SU-DHL-6 (cell line): ENCODE measurements at regions not wholly inside any gene's neighbourhood (a gene's known extent, or its start where the extent isn't known, plus 50 kb on each side); places are given as distances from the start of the nearest gene placed in this dataset.

Source experiments
- H2AFZ ChIP-seq: fragments of 200-600 bp; sonication (generic); 2 replicates; pipeline ENCODE4 v1.6.1; 2014; ENCODE audit warnings: low read depth, mild to moderate bottlenecking, moderate library complexity, mixed read lengths, antibody characterized with exemption, low read length; ENCODE audit not compliant: severe bottlenecking
- H3F3A ChIP-seq: fragments of 200-600 bp; shearing (Covaris generic); 2 replicates; pipeline ENCODE4 v1.6.0; 2016; ENCODE audit warnings: antibody characterized with exemption, mild to moderate bottlenecking; ENCODE audit not compliant: insufficient read depth
- H3K27ac ChIP-seq: fragments of 200-600 bp; sonication (generic); 2 replicates; pipeline ENCODE4 v1.5.1; 2016; ENCODE audit warnings: low read depth, mild to moderate bottlenecking, low read length, moderate library complexity, mixed read lengths
- H3K27me3 ChIP-seq: fragments of 200-600 bp; sonication (generic), shearing (Covaris generic); 2 replicates; pipeline ENCODE4 v1.6.0; 2014; ENCODE audit warnings: mild to moderate bottlenecking, low read length
- H3K36me3 ChIP-seq: fragments of 200-600 bp; sonication (generic); 2 replicates; pipeline ENCODE4 v1.6.1; 2014; ENCODE audit warnings: mild to moderate bottlenecking, low read length, mixed read lengths
- H3K4me2 ChIP-seq: fragments of 300-600, 200-600 bp; shearing (Covaris generic), sonication (generic); 2 replicates; pipeline ENCODE4 v1.6.0; 2014; ENCODE audit warnings: low read length, low read depth, mild to moderate bottlenecking; ENCODE audit not compliant: poor library complexity, severe bottlenecking
- H3K4me3 ChIP-seq: fragments of 200-600 bp; sonication (generic); 2 replicates; pipeline ENCODE4 v1.5.1; 2014; ENCODE audit warnings: antibody characterized with exemption, low read length, mild to moderate bottlenecking, mixed read lengths; ENCODE audit not compliant: insufficient read depth, poor library complexity, severe bottlenecking
- H3K79me2 ChIP-seq: fragments of 200-600 bp; sonication (generic); 2 replicates; pipeline ENCODE4 v1.6.1; 2014; ENCODE audit warnings: mild to moderate bottlenecking, low read length, moderate library complexity; ENCODE audit not compliant: insufficient read depth
- H3K9ac ChIP-seq: fragments of 200-600 bp; sonication (generic); 2 replicates; pipeline ENCODE4 v1.7.0; 2014; ENCODE audit warnings: mild to moderate bottlenecking, low read length
- H3K9me2 ChIP-seq: fragments of 200-600 bp; sonication (generic); replicated peaks from 2 replicates; pipeline ENCODE4 v1.6.1; 2014; ENCODE audit warnings: low read length; ENCODE audit not compliant: insufficient read depth
- H3K9me3 ChIP-seq: fragments of 200-600 bp; sonication (generic); 2 replicates; pipeline ENCODE4 v1.6.1; 2014; ENCODE audit warnings: low read length, mixed read lengths; ENCODE audit not compliant: insufficient read depth
- H4K20me1 ChIP-seq: fragments of 200-600 bp; sonication (generic); 2 replicates; pipeline ENCODE4 v1.6.1; 2014; ENCODE audit warnings: low read depth, mild to moderate bottlenecking, antibody characterized with exemption, low read length, moderate library complexity, mixed read lengths
- EZH2phosphoT487 ChIP-seq: fragments of 200-600 bp; sonication (generic), shearing (Covaris generic); conservative IDR thresholded peaks from 2 replicates; pipeline ENCODE4 v1.6.1; 2018; ENCODE audit warnings: mild to moderate bottlenecking, antibody characterized with exemption, low read length, moderate library complexity, mixed read lengths
- TF ChIP-seq, protein P1 (sequence below): fragments of 200-600 bp; sonication (generic); IDR thresholded peaks from one replicate; pipeline ENCODE4 v1.5.1; 2017; ENCODE audit warnings: antibody characterized with exemption, mild to moderate bottlenecking, low read length, moderate library complexity; ENCODE audit not compliant: insufficient read depth, poor library complexity, severe bottlenecking

DNA sequence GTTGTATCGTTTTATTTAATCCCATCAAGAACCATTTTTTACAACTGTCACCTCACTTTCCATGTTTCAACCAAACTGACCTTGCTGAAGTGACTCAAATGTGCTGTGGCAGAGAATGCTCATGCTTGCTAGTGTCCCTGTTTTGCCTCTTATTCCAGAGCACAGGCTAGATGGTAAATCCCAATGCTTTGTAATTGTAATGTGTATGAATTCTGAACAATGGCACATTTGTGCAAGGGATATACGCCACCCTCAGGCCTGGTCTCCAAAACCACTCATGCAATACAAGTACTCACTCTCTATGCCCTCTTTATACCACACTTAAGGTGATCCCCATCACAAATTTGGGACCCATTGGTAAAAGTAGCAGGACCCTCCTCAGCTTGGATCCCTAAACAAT lies 313.6 kb downstream of the HHIPL2 start:
- Histone ChIP-seq H3K4me3 (no peak overlapping the region), H3K36me3 (no peaks in the 10 kb centered on the region), H3K79me2 (no peaks in the 10 kb centered on the region), H3K9me2 (no peaks in the 10 kb centered on the region), H4K20me1 (no peaks in the 10 kb centered on the region), H2AFZ (no peak overlapping the region), H3K27ac (no peak overlapping the region), H3K9me3 (no peaks in the 10 kb centered on the region), H3K4me2 (no peak overlapping the region), H3K9ac (no peak overlapping the region), H3F3A (no peaks in the 10 kb centered on the region), H3K27me3 (no peaks in the 10 kb centered on the region)
- TF ChIP-seq EZH2phosphoT487: no peak
- TF ChIP-seq, protein P1, sequence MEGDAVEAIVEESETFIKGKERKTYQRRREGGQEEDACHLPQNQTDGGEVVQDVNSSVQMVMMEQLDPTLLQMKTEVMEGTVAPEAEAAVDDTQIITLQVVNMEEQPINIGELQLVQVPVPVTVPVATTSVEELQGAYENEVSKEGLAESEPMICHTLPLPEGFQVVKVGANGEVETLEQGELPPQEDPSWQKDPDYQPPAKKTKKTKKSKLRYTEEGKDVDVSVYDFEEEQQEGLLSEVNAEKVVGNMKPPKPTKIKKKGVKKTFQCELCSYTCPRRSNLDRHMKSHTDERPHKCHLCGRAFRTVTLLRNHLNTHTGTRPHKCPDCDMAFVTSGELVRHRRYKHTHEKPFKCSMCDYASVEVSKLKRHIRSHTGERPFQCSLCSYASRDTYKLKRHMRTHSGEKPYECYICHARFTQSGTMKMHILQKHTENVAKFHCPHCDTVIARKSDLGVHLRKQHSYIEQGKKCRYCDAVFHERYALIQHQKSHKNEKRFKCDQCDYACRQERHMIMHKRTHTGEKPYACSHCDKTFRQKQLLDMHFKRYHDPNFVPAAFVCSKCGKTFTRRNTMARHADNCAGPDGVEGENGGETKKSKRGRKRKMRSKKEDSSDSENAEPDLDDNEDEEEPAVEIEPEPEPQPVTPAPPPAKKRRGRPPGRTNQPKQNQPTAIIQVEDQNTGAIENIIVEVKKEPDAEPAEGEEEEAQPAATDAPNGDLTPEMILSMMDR: no peak

DNA sequence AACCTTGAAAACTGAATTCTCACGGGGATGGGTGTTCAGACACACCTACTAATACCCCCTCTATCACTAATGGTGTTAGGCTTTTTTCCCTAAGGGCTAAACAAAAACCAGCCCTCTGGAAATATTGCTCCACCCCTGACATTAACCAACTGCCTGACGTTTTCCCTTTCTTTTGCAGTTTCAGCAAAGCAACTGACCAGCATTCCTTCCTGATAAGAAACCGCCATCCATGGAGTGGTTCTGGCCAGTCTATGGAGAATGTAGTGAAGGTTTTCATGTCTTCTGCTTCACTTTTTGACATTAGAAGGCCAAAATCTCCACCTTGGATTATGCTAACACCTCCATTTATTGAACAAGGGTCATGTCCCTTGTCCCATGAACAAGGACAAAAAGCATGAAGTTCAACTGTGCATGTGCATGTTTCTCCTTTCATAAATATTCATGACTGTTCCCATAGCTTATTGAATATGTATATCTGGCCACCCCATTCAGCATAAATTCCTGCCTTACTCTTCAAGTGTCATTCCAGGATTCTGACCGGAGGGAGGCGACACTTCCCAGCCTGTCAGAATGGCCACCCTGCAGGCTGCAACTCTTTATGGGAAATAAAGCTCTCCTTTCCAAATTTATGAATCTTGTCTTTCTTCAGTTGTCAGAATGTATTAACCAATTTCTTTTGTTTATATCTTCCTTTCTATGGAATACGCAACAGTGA lies 314.3 kb downstream of the HHIPL2 start:
- Histone ChIP-seq H3K27me3 (no peaks in the 10 kb centered on the region), H3K9me3 (no peaks in the 10 kb centered on the region), H3K27ac (no peak overlapping the region), H2AFZ (no peak overlapping the region), H3K4me3 (no peak overlapping the region), H3K9me2 (no peaks in the 10 kb centered on the region), H3F3A (no peaks in the 10 kb centered on the region), H3K9ac (no peak overlapping the region), H4K20me1 (no peaks in the 10 kb centered on the region), H3K79me2 (no peaks in the 10 kb centered on the region), H3K4me2 (no peak overlapping the region), H3K36me3 (no peaks in the 10 kb centered on the region)
- TF ChIP-seq, protein P1: no peak
- TF ChIP-seq EZH2phosphoT487: no peak

DNA sequence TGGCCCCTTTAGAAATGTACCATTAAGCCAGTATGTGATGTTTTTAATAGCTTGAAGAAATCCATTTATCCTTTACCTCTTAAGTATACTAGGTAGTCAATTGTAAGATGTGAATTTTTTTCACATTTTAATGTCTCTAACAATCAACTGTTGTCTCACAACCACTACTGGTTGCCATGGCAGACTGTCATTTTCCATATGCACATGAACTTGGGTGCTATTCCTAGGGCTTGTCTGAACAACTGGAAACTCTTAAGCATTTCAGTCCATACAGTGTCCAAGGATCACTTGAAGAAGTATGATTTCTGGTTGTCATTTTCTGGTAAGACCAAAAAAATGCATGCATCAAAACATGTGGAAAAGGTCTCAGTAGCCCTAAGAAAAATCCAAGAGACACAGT lies 315.1 kb downstream of the HHIPL2 start:
- Histone ChIP-seq H3K27ac (no peak overlapping the region), H3K27me3 (no peaks in the 10 kb centered on the region), H3K4me2 (no peak overlapping the region), H3K9me2 (no peaks in the 10 kb centered on the region), H3K9me3 (no peaks in the 10 kb centered on the region), H4K20me1 (no peaks in the 10 kb centered on the region), H3K79me2 (no peaks in the 10 kb centered on the region), H3K9ac (no peak overlapping the region), H3K4me3 (no peak overlapping the region), H3K36me3 (no peaks in the 10 kb centered on the region), H3F3A (no peaks in the 10 kb centered on the region), H2AFZ (no peak overlapping the region)
- TF ChIP-seq, protein P1: no peak
- TF ChIP-seq EZH2phosphoT487: no peak
